Aorta (tissue), 5 donors: ENCODE measurements at regions not wholly inside any gene's neighbourhood (a gene's known extent, or its start where the extent isn't known, plus 50 kb on each side); places are given as distances from the start of the nearest gene placed in this dataset.
A peak's percentile ranks its signal among the peaks of the same experiment; 100 is the strongest.
"Not testable (repeated sequence)": the region's sequence is repeated elsewhere in the genome, so short reads cannot be mapped to it uniquely, and the experiment has no call there.

Experiments used
- ATAC-seq: fragments of 200-7000 bp; cut with Tn5 transposase; one replicate; pipeline ENCODE4 v1.9.1; 2022; ENCODE audit warnings: moderate library complexity; ENCODE audit not compliant: low FRiP score
- DNase-seq, 2 donors: peaks; one replicate each; pipeline ENCODE4 v3.0.0-alpha.2; 2020
- H3K27ac ChIP-seq, 2 donors: one replicate each; pipeline ENCODE4 v1.5.1; 2013; ENCODE audit warnings: low read length in 2 of 2, mild to moderate bottlenecking in 2 of 2, moderate library complexity in 2 of 2, control low read depth in 1 of 2, inconsistent platforms in 1 of 2, low read depth in 1 of 2
- H3K27me3 ChIP-seq, 2 donors: one replicate each; pipeline ENCODE4 v1.6.1; 2013; ENCODE audit warnings: control low read depth in 1 of 2, low read length in 1 of 2, mild to moderate bottlenecking in 1 of 2, moderate library complexity in 1 of 2; ENCODE audit not compliant: insufficient read depth in 2 of 2, control insufficient read depth in 1 of 2
- H3K36me3 ChIP-seq, 2 donors: one replicate each; pipeline ENCODE4 v1.6.1; 2013; ENCODE audit warnings: control low read depth in 1 of 2, low read length in 1 of 2, mild to moderate bottlenecking in 1 of 2; ENCODE audit not compliant: insufficient read depth in 2 of 2, control insufficient read depth in 1 of 2
- H3K4me1 ChIP-seq, 2 donors: one replicate each; pipeline ENCODE4 v1.6.1; 2013; ENCODE audit warnings: low read length in 2 of 2, control low read depth in 1 of 2, mild to moderate bottlenecking in 1 of 2, moderate library complexity in 1 of 2; ENCODE audit not compliant: insufficient read depth in 2 of 2, control insufficient read depth in 1 of 2
- H3K4me3 ChIP-seq, 2 donors: one replicate each; pipeline ENCODE4 v1.5.1; 2013; ENCODE audit warnings: low read length in 2 of 2, control low read depth in 1 of 2, mild to moderate bottlenecking in 1 of 2
- H3K9me3 ChIP-seq: one replicate; pipeline ENCODE4 v1.6.1; 2013; ENCODE audit warnings: mild to moderate bottlenecking, low read length; ENCODE audit not compliant: control insufficient read depth
- WGBS, 2 donors: extraction: QIAGEN DNeasy Blood & Tissue Kit; methylation state at CpG; one replicate each; pipeline ENCODE4 v1.1.7; 2013; 5-methylcytosine and 5-hydroxymethylcytosine counted together
- intact Hi-C, 2 donors: fragments of 100-400 bp; cut with DNase I; formaldehyde crosslinking; loops; one replicate each; pipeline versions ENCODE4 v1.14.2 to v1.15.0; 2022
- donor health status: healthy with polysubstance abuse.
- donor health status: Bipolar disorder and iron deficiency.
- donor health status: DM: no; HTN: no; CAD: no.
- donor health status: DM: no; HTN: no; CAD: no.
- donor health status: DM: yes; HTN: yes; CAD: no.

DNA sequence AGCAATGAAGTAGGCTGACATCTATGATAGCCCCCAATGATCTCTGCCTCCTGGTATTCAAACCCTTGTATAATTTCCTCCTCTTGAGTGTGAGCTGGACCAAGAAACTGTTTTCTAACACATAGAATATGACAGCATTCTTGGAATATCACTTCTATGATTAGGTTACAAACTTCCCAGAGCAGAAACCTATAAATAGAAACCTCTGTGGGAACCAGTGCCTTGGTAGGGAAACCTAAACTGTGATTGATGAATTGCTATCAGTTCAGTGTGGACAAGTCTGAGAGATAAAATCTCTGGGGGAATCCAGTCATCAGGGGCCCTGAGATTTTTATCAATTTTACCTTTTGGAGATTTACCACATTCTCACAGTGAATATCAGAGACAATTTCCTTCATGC, 756.5 kb upstream of the AGA start:
- no peak overlapping the region for H3K4me3 ChIP-seq
- ATAC-seq = no peak
- intact Hi-C loops = no loop called here

DNA sequence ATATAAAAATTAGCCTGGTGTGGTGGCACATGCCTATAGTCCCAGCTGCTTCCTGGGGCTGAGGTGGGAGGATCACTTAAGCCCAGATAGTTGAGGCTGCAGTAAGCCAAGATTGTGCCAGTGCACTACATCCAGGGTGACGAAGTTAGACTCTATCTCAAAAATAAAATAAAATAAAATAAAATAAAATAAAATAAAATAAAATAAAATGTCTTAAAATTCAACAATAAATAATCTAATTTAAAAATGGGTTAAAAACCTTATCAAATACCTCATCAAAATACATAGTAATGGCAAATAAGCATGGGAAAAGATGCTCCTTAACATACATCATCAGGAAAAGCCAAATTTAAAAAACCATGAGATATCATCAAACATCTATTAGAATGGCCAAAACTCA, 760.2 kb upstream of the AGA start:
- WGBS, 2 donors = 95 to 96% methylated on average over 1 of the region's 1 CpG
- DNase-seq (no peak), ATAC-seq (no peak)
- Histone ChIP-seq H3K9me3 (no peaks in the 10 kb centered on the region), H3K27ac (no peak overlapping the region), H3K36me3 (no peaks in the 10 kb centered on the region), H3K27me3 (no peaks in the 10 kb centered on the region), H3K4me3 (no peak overlapping the region), H3K4me1 (peaks cover 2 to 3% of the 10 kb centered on the region in 2 donors)
- intact Hi-C loops = no loop called here

More for the DNA sequence above, 756.5 kb upstream of the AGA start:
- Histone ChIP-seq H3K9me3 (no peaks in the 10 kb centered on the region), H3K36me3 (no peaks in the 10 kb centered on the region), H3K27me3 (no peaks in the 10 kb centered on the region), H3K27ac (no peak overlapping the region), H3K4me1 (peaks cover 2 to 3% of the 10 kb centered on the region in 2 donors)
- no peak for DNase-seq

DNA sequence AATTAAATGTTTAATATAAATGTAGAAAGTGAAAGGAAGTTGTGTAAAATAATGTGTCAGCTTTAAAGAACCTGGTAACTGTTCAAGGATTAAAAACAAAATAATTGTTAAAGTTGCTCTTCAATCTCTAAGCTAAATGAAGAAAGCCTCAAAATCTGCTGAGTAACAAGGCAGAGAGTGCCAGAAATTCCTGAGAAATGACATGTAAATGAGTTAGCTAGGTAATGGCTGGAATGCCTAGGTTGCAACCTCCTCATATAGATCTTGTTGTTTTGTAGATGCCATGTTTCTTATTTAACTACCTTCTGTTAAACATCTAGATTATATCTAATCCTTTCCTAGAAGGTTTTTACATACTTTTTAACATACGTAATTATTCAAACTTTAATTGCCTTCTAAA, 763.6 kb upstream of the AGA start:
- 91 to 92% methylated on average over 1 of the region's 1 CpG for WGBS, 2 donors
- intact Hi-C loops = no loop called here
- Histone ChIP-seq H3K27ac (no peak overlapping the region), H3K27me3 (no peaks in the 10 kb centered on the region), H3K4me1 (no peaks in the 10 kb centered on the region), H3K36me3 (no peaks in the 10 kb centered on the region), H3K4me3 (no peak overlapping the region), H3K9me3 (no peaks in the 10 kb centered on the region)
- no peak for DNase-seq
- no peak for ATAC-seq

DNA sequence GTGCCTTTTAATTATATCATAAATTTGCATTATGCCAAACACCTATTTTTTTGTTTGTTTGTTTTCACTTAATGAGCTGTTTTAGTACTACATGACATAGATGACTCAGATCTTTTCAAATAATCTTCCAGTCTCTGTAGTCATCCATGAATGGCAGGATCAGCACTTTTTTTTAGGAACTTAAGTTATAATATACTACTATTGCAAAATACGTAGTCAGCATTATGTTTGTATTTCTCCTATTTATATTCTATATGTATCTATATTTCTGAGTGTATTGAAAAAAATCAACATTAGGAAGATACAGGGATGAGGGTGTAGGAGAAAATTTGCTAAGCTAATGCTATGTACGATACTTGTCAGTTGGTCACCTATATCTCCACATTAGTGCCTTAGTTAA, 773.1 kb upstream of the AGA start:
- DNase-seq (no peak), ATAC-seq (no peak)
- no peaks in the 10 kb centered on the region for H3K9me3 ChIP-seq
- 95% methylated on average over 2 of the region's 2 CpGs for WGBS, 2 donors
- no peak overlapping the region for H3K27ac ChIP-seq
- H3K4me1 ChIP-seq = no peaks in the 10 kb centered on the region
- no peaks in the 10 kb centered on the region for H3K36me3 ChIP-seq
- intact Hi-C loops = loop anchor here in 1 of 2 donors (5.0 kb wide), 1 partner anchor 448 kb away; no protein-coding TSS in a partner anchor
- no peak overlapping the region for H3K4me3 ChIP-seq
- no peaks in the 10 kb centered on the region for H3K27me3 ChIP-seq

DNA sequence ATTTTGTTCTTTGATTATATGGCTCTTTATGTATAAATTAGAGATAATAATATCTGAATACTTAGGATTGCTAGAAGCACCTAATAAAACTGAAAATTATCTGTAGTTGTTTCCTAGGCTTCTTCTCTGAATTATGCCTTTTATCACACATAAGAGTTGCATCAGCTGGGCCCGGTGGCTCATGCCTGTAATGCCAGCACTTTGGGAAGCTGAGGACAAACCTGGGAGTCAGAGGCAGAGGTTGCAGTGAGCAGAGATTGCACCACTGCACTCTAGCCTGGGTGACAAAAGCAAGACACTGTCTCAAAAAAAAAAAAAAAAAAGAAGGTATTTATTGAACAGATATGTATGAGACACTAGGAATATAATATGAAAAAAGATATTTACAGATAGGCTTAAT, 773.5 kb upstream of the AGA start:
- Histone ChIP-seq H3K4me1 (no peaks in the 10 kb centered on the region), H3K36me3 (no peaks in the 10 kb centered on the region), H3K27me3 (no peaks in the 10 kb centered on the region), H3K4me3 (no peak overlapping the region), H3K9me3 (no peaks in the 10 kb centered on the region), H3K27ac (no peak overlapping the region)
- ATAC-seq (no peak), DNase-seq (no peak)
- WGBS, 2 donors = 81 to 100% methylated on average over 1 of the region's 1 CpG
- intact Hi-C loops = loop anchor here in 1 of 2 donors (5.0 kb wide), 1 partner anchor 448 kb away; no protein-coding TSS in a partner anchor

DNA sequence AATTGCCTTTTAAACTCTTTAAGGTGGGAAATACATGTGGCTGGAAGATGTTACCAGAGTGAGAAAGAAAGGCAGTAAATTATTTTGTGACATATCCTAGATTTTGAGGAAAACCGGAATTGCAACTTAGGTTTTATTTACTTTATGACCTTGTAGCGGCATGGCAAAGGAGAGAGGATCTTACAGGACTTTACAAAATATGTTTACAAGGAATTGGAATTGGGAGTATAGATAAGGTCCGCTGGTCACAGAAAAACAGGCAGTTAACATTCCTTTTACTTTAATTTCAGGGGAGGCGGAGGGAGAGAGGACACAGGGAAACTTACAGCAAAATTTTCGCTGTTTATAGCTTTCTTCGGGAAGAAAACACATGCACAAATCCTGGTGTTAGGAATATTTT, 784.2 kb upstream of the AGA start:
- WGBS, 2 donors = 65 to 81% methylated on average over 5 to 6 of the region's 6 CpGs
- DNase-seq, H3K9me3 ChIP-seq, H3K27me3 ChIP-seq, H3K36me3 ChIP-seq, H3K4me3 ChIP-seq, H3K27ac ChIP-seq, ATAC-seq, intact Hi-C loops, H3K4me1 ChIP-seq: not testable (repeated sequence)

DNA sequence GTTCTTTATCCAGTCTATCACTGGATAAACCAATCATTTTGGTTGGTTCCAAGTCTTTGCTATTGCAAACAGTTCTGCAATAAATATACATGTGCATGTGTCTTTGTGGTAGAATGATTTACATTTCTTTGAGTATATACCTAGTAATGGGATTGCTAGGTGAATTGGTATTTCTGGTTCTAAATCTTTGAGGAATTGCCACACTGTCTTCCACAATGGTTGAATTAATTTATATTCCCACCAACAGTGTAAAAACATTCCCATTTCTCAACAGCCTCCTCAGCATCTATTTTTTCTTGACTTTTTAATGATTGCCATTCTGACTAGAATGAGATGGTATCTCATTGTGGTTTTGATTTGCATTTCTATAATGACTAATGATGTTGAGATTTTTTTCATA, 791.7 kb upstream of the AGA start:
- no peaks in the 10 kb centered on the region for H3K4me1 ChIP-seq
- no peak overlapping the region for H3K4me3 ChIP-seq
- ATAC-seq (no peak), DNase-seq (no peak)
- intact Hi-C loops = no loop called here
- no peaks in the 10 kb centered on the region for H3K9me3 ChIP-seq
- no peak overlapping the region for H3K27ac ChIP-seq
- H3K27me3 ChIP-seq = no peaks in the 10 kb centered on the region
- H3K36me3 ChIP-seq = no peaks in the 10 kb centered on the region

DNA sequence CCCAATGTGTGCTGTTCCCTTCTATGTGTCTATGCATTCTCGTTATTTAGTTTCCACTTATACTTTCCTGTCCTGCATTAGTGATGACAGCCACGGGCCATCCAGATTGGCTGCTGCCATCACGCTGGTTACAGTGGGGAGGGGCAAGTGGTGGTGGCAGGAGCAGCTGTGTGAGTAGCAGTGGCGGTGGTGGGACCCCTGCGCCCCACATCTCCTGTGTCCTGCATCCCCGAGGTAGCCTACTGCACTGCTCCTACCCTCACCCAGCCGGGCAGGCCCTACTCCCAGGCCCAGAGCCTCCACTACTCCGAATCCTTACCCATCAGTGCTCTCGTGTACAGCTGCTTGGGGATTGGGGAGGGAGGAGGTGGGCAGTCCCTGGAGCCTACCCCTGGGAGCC, 798.7 kb upstream of the AGA start:
- ATAC-seq (no peak), DNase-seq (no peak)
- Histone ChIP-seq H3K9me3 (peaks cover 7% of the 10 kb centered on the region), H3K27me3 (no peaks in the 10 kb centered on the region), H3K4me1 (no peaks in the 10 kb centered on the region), H3K36me3 (no peaks in the 10 kb centered on the region), H3K4me3 (no peak overlapping the region), H3K27ac (no peak overlapping the region)
- intact Hi-C loops = no loop called here
- WGBS, 2 donors = 94 to 98% methylated on average over 9 of the region's 9 CpGs

DNA sequence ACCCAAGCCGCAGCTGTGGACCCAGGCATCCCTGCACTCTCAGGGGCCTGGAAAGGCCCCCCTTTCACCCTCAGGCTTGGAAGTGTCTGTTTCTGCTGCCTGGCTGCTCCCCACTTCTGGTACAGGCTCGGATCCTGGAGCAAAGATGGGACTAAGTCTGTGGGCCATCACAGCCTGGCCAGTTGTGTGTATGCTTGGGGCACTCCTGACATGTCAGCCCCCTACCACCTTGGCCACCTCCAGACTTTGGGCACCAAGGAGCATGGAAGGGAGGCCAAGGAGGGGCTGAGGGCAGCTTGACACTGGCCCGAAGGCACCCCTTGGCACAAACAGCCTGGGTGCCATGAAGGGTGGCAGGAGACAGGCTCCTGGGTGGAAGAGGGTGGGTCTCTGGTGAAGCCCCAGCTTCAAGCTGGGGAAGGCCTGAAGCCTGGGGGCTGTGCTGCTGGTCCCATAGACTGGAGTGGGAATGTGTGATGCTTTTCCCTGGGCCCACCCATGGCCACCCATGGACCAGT, 799.4 kb upstream of the AGA start:
- Histone ChIP-seq H3K27ac (no peak overlapping the region), H3K4me1 (no peaks in the 10 kb centered on the region), H3K9me3 (peaks cover 7% of the 10 kb centered on the region), H3K36me3 (no peaks in the 10 kb centered on the region), H3K27me3 (no peaks in the 10 kb centered on the region), H3K4me3 (no peak overlapping the region)
- WGBS, 2 donors = 85 to 95% methylated on average over 3 of the region's 3 CpGs
- intact Hi-C loops = no loop called here
- DNase-seq = no peak
- ATAC-seq = peak; percentile 53
